Gastroesophageal sphincter (tissue), 3 donors: ENCODE measurements at regions not wholly inside any gene's neighbourhood (a gene's known extent, or its start where the extent isn't known, plus 50 kb on each side); places are given as distances from the start of the nearest gene placed in this dataset.

Experiments
- CTCF ChIP-seq, 4 experiments: fragments of 200-600 bp in 2 of 4; fragments of 450-650 bp in 2 of 4; sonication (generic) in 1 of 4; IDR thresholded peaks; one replicate each; pipeline ENCODE4 v1.5.1; 2017 to 2019; ENCODE audit warnings: antibody characterized with exemption in 4 of 4, mild to moderate bottlenecking in 2 of 4, moderate library complexity in 2 of 4
- EP300 ChIP-seq: sonication (generic); formaldehyde crosslinking; IDR thresholded peaks from one replicate; pipeline ENCODE4 v1.6.1; 2017; ENCODE audit warnings: antibody characterized with exemption, mild to moderate bottlenecking
- POLR2A ChIP-seq, 2 donors: fragments of 450-650 bp; IDR thresholded peaks; one replicate each; pipeline ENCODE4 v1.6.1; 2017; ENCODE audit warnings: antibody characterized with exemption in 2 of 2, mild to moderate bottlenecking in 2 of 2, moderate library complexity in 1 of 2
- POLR2AphosphoS5 ChIP-seq: sonication (generic); formaldehyde crosslinking; IDR thresholded peaks from one replicate; pipeline ENCODE4 v1.6.1; 2017; ENCODE audit warnings: antibody characterized with exemption

GRCh38 chr6:167237438-167238145 is 53.5 kb upstream of the UNC93A start:
- TF ChIP-seq CTCF (IDR thresholded peaks at IDR 0.05) (no peak), POLR2A (IDR thresholded peaks at IDR 0.05) (no peak), EP300 (no peak), POLR2AphosphoS5 (no peak)
